MCF 10A (cell line): ENCODE measurements at regions not wholly inside any gene's neighbourhood (a gene's known extent, or its start where the extent isn't known, plus 50 kb on each side); places are given as distances from the start of the nearest gene placed in this dataset.

Source experiments
- BruUV-seq: library from RNA; stranded (reverse); fragments of 400-500 nt; replicated peaks from 2 replicates; lab custom pipeline; 2021; lab: Mats Ljungman, UMichigan
- CTCF ChIA-PET: fragments of 300-600 bp; sonication (Branson Sonifier 250); formaldehyde crosslinking; extraction: SDS; loops from one replicate; lab custom pipeline; 2021; ENCODE audit warnings: antibody characterized with exemption, inconsistent platforms; lab: Yijun Ruan, JAX
- POLR2A ChIA-PET: fragments of 300-600, 350-650 bp; sonication (Branson Sonifier 250); formaldehyde crosslinking; extraction: SDS; loops from one replicate; lab custom pipeline; 2020; ENCODE audit warnings: antibody characterized with exemption, inconsistent platforms; lab: Yijun Ruan, JAX
- DNase-seq: peaks from one replicate; pipeline ENCODE4 v3.0.0-alpha.2; 2018; ENCODE audit not compliant: unreplicated experiment
- H3K27ac Mint-ChIP-seq: one replicate; pipeline ENCODE4 v1.8.0; 2022; ENCODE audit warnings: mild to moderate bottlenecking, low read depth, mixed read lengths; ENCODE audit not compliant: unreplicated experiment
- H3K27me3 Mint-ChIP-seq: one replicate; pipeline ENCODE4 v1.8.0; 2022; ENCODE audit warnings: mixed read lengths; ENCODE audit not compliant: insufficient read depth, unreplicated experiment
- H3K36me3 Mint-ChIP-seq: one replicate; pipeline ENCODE4 v1.8.0; 2022; ENCODE audit warnings: mild to moderate bottlenecking, moderate library complexity, mixed read lengths; ENCODE audit not compliant: insufficient read depth, unreplicated experiment
- H3K4me1 Mint-ChIP-seq: one replicate; pipeline ENCODE4 v1.8.0; 2022; ENCODE audit warnings: mixed read lengths; ENCODE audit not compliant: insufficient read depth, unreplicated experiment
- H3K4me3 Mint-ChIP-seq: one replicate; pipeline ENCODE4 v1.8.0; 2022; ENCODE audit warnings: mild to moderate bottlenecking, moderate library complexity, mixed read lengths; ENCODE audit not compliant: unreplicated experiment
- H3K9me3 Mint-ChIP-seq: one replicate; pipeline ENCODE4 v1.8.0; 2022; ENCODE audit warnings: mixed read lengths; ENCODE audit not compliant: unreplicated experiment
- CTCF ChIP-seq: fragments of 200-600 bp; IDR thresholded peaks from one replicate; pipeline ENCODE4 v1.8.0; 2022; ENCODE audit warnings: antibody characterized with exemption, mild to moderate bottlenecking; ENCODE audit not compliant: unreplicated experiment
- intact Hi-C: fragments of 100-400 bp; cut with micrococcal nuclease; formaldehyde crosslinking; loops from 2 replicates; pipeline ENCODE4 v1.14.1; 2022

GRCh38 chr2:235325151-235325550 is 168.7 kb upstream of the AGAP1 start:
- Mint-ChIP-seq H3K4me1 (no peaks in the 10 kb centered on the region), H3K27me3 (no peaks in the 10 kb centered on the region), H3K4me3 (no peak overlapping the region), H3K36me3 (no peaks in the 10 kb centered on the region), H3K9me3 (no peaks in the 10 kb centered on the region), H3K27ac (no peak overlapping the region)
- no peak for TF ChIP-seq CTCF
- intact Hi-C loops, result no loop called here
- peak; percentile 35 for DNase-seq
- no TSS peak for BruUV-seq
- ChIA-PET POLR2A (no interaction called here), CTCF (interaction anchor here (0.6 kb wide), 1 partner anchor 1315 kb away, joined by 5 read pairs; no protein-coding TSS in a partner anchor)

- DNase-seq, result no peak
These were observed 164.9 kb upstream of the AGAP1 start for GRCh38 chr2:235328991-235329390.

GRCh38 chr2:235330775-235331451 is 162.9 kb upstream of the AGAP1 start:
- CTCF ChIA-PET, result interaction anchor here (0.7 kb wide), 2 partner anchors 17 to 165 kb away, joined by 3 to 5 read pairs; no protein-coding TSS in a partner anchor
- no peak for TF ChIP-seq CTCF
- Mint-ChIP-seq H3K27me3 (peaks cover 19% of the 10 kb centered on the region), H3K27ac (peak overlapping the region; percentile 2), H3K4me1 (peaks cover 9% of the 10 kb centered on the region), H3K4me3 (peak overlapping the region; percentile 14), H3K9me3 (no peaks in the 10 kb centered on the region), H3K36me3 (no peaks in the 10 kb centered on the region)
- no TSS peak for BruUV-seq
- intact Hi-C loops, result no loop called here
- POLR2A ChIA-PET, result no interaction called here
- DNase-seq, result peak; percentile 97

More at GRCh38 chr2:235328991-235329390, 164.9 kb upstream of the AGAP1 start:
- TF ChIP-seq CTCF, result no peak
- Mint-ChIP-seq H3K4me1 (peaks cover 9% of the 10 kb centered on the region), H3K27ac (no peak overlapping the region), H3K4me3 (no peak overlapping the region), H3K27me3 (no peaks in the 10 kb centered on the region), H3K9me3 (no peaks in the 10 kb centered on the region), H3K36me3 (no peaks in the 10 kb centered on the region)
- intact Hi-C loops, result no loop called here
- BruUV-seq, result no TSS peak
- ChIA-PET CTCF (no interaction called here), POLR2A (no interaction called here)

- H3K4me1 Mint-ChIP-seq, result peaks cover 9% of the 10 kb centered on the region
- no peak overlapping the region for H3K4me3 Mint-ChIP-seq
- no peaks in the 10 kb centered on the region for H3K9me3 Mint-ChIP-seq
- peaks cover 34% of the 10 kb centered on the region for H3K27me3 Mint-ChIP-seq
- no peak for DNase-seq
- no TSS peak for BruUV-seq
- no peaks in the 10 kb centered on the region for H3K36me3 Mint-ChIP-seq
- intact Hi-C loops, result no loop called here
- POLR2A ChIA-PET, result no interaction called here
- H3K27ac Mint-ChIP-seq, result no peak overlapping the region
- TF ChIP-seq CTCF, result no peak
- CTCF ChIA-PET, result no interaction called here
These were observed 161.5 kb upstream of the AGAP1 start for GRCh38 chr2:235332240-235332890.
